G401 (cell line): ENCODE measurements at regions not wholly inside any gene's neighbourhood (a gene's known extent, or its start where the extent isn't known, plus 50 kb on each side); places are given as distances from the start of the nearest gene placed in this dataset.
"Not testable (repeated sequence)": the region's sequence is repeated elsewhere in the genome, so short reads cannot be mapped to it uniquely, and the experiment has no call there.

Experiments
- DNase-seq: peaks from one replicate; pipeline ENCODE4 v3.0.0-alpha.2; 2015; ENCODE audit warnings: low spot score
- in situ Hi-C: cut with HindIII; loops from 2 replicates; pipeline ENCODE4 v1.10.0; 2016; ENCODE audit warnings: low sequenced_read_pairs, mixed read lengths

DNA sequence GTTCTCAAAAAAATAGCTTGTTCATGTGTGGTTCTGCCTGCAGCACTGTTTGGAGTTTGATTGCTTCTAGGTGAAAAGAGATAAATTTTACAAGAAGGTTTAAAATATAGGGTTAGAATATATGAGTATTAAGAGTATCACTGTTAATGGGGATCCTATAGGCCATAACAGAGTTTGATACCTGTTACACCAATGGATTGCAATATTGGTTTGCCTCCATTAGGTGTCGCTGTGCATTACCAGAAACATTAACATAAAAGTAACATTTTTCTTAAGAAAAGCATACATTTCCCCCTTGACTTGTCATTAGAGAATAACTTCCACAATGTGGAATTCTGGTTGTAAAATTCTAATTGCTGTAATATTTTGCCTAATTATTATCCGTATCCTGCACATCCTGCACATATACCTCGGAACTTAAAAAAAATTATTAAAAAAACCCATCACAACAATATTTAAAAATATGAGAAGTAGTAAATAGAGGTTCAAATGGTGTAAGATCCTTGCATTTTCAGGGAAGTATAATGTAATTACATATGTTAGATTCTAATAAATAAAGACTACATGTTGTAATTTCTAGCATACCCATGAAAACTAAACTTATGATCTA lies 63.0 kb downstream of the CYP4A11 start:
- DNase-seq: peak; percentile 2
- in situ Hi-C loops: not testable (repeated sequence)

DNA sequence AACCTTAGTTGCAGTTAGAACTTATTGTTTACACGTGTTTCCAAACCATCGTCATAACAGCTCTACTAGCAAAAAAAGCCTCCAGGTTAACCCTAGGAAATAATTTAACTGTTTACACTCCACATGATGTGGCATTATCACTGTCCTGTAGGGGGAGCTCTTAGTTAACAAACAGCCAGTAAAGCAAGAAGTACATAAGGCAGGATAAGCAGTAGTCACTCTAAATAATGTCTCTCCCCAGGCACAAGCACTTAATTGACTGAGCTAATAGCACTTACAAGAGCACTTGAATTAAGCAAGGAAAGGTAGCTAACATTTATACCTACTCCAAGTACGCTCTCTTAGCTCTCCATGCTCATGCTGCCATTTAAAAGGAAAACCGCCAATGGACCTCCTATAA lies 65.2 kb downstream of the CYP4A11 start:
- in situ Hi-C loops: not testable (repeated sequence)

More for the DNA sequence above, 65.2 kb downstream of the CYP4A11 start:
- not testable (repeated sequence) for DNase-seq
